HG03558 (cell line): ENCODE measurements at regions not wholly inside any gene's neighbourhood (a gene's known extent, or its start where the extent isn't known, plus 50 kb on each side); places are given as distances from the start of the nearest gene placed in this dataset.

Experiments used
- ATAC-seq: cut with Tn5 transposase; IDR thresholded peaks from one replicate; pipeline ENCODE4 v1.9.1; 2021; ENCODE audit warnings: moderate number of reproducible peaks; ENCODE audit not compliant: unreplicated experiment; ENCODE audit errors: extremely low read depth

DNA sequence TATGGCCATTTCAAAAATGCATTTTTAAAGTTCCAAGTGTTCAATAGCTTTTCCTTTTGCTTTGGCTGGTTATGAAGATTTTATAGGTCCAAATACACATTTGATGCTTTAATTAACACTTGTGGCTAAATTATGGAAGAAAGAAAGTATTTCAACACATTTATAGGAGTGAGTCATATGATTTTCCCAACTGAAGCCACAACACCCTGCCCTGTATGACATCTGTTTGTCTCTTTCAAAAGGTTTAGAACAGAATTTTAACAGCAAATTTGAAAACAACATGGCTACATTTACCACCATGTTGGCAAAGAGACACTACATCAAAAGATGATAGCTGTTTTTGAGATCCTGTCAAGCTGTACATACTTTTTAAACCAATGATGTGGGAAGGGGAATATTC is 99.4 kb downstream of the TMEM174 start:
- ATAC-seq, result no peak

DNA sequence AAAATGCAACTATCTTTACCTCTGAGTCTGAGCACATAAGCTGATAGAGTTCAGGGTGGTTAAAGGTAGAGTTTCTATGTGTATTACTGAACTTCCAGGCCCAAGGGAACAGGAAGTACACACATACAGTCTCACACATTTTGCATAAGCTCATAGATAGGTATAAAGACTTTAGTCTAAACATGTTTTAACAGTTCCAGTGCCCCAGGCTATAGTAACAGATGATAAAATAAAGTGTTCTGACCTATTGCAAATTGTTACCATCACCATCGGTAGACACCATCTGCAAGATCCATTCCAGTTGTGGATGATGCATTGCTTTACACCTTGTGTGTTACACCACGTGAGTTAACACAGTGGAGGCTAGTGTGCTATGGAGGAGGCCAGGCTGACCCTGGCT is 95.8 kb downstream of the TMEM174 start:
- ATAC-seq, result no peak

DNA sequence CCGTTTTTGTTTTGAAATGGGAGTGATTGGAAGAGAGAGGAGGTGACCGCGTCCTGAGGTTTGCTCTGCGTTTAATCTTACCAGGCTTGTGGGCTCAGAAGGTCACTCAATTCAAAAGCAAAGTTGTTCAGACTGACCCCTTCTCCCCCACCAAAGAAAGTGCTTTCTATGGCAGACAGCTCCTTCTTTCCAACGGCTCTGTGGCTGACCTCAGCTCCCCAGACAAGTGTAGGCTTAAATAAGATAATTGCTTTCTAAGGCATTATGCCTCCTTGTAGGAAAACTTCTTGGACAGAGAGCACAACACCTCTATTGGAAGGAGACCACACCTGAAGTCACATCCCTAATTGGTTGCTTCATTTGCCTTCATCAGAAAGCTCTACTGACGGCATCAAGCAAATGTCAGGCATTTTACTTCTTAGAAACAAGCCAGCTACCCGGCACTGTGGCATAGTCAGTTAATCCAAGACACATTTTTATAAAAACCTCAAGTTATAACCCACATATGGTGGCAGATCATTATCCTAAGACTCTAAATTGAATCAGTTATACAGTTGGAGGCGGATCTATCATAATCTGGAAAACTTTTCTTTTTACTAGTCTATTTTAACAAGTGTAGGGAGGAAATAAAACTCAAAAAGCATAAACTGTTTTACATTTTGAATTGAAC is 94.9 kb downstream of the TMEM174 start:
- no peak for ATAC-seq

DNA sequence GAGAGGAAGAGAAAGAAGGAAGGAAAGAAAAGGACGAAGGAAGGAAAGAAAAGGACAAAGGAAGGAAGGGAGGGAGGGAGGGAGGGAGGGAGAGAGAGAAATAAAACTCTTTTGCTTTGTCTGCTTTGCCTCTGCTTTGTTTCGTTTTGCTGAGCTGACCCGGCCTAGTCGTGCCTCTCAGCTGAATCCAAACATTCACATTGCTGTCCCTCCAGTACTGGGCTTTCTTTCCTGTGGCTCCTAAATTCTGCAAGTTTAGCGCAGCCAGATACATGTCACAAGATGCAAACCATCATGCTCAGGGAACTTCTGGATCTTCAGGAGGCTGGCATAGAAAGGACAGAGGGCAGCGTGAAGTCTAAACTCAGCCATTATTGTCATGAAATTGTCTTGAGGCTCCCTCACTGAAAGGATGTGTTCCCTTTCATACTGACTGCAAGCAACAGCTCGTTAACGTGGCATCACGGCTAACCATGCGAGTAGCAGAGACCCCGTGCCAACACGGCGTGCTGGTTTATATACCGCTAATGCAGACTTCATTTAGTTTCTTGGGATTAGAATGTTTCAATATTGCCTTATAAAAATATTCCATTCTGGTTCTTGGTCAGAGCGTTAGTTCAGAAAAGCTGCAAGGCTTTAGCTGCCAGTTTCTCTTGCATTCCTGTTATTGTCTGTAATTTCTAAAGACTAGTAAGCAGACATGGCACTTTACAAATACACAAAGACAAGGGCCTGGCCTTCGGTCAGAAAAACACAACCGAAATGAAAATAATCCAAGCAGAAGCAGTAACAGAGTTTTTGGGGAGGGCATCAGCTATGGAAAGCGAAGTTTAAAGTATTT is 94.2 kb downstream of the TMEM174 start:
- ATAC-seq, result no peak

DNA sequence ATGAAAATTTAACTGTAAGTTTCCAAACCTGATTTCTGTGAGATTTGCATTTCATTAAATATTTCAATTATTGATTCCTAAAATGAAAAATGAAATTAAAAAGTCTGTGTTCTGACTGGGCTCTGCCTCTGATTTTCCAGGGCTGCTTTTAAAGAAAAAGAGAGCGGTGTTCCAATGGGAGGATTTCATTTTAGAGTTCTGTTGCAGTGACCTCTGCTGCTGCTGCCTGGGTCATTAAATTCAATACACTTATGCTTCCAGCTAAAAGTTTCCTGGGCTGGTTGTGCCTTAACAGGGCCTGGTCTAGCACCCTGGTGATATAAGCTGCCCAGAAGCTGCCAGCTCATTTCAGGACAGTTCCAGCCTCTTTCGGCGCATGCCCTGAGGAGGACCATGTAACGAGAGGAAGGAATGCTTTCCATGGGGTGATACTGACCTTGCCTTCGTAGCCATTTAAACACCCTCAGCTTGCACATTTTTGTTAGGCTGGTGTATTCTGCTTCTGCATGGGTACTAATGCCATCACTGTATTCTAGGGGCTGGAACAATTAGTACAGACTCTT is 93.3 kb downstream of the TMEM174 start:
- ATAC-seq, result no peak

GRCh38 chr5:73265641-73266040 is 92.6 kb downstream of the TMEM174 start:
- no peak for ATAC-seq

DNA sequence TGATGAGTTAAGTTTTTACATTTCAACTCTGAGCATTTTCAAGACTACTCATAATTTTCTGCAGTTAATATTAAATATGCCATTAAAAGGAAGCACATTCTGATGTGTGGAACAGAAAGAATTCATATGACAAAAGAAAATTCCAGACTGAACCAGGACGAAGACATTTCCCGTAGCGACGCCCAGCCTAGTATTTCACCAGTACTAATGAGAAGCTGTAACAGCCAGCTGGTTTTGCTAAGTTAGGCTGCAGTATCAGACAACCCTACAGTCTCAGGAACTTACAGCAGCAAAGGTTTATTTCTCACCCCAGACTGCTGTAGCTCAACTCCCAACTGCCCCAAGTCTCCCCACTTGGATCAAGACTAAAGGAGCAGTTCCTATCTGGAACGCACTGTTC is 91.6 kb downstream of the TMEM174 start:
- no peak for ATAC-seq

- ATAC-seq, result no peak
These were observed 90.2 kb downstream of the TMEM174 start for GRCh38 chr5:73263001-73263710.

DNA sequence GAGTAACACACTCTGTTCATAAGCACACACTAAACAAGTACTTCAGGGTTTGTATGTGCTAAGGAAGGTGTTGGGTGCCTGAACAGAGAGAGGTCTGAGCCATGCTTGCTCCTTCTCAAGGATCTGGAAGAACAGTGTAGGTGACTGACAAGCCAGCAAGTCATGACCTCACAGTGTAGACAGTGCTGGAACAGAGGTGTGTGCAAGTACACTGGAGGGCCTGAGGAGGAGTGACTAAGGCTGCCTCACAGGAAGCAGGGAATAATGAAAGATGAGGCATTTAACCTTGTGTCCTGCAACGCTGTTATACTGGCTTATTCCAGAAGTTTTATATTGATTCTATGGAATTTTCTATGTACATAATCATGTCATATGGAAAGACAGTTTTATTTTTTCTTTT is 83.9 kb downstream of the TMEM174 start:
- ATAC-seq, result no peak

- ATAC-seq, result no peak
These were observed 83.5 kb downstream of the TMEM174 start for GRCh38 chr5:73256462-73256861.

GRCh38 chr5:73256012-73256411 is 83.0 kb downstream of the TMEM174 start:
- no peak for ATAC-seq

- ATAC-seq, result no peak
These were observed 81.6 kb downstream of the TMEM174 start for GRCh38 chr5:73254642-73255041.

DNA sequence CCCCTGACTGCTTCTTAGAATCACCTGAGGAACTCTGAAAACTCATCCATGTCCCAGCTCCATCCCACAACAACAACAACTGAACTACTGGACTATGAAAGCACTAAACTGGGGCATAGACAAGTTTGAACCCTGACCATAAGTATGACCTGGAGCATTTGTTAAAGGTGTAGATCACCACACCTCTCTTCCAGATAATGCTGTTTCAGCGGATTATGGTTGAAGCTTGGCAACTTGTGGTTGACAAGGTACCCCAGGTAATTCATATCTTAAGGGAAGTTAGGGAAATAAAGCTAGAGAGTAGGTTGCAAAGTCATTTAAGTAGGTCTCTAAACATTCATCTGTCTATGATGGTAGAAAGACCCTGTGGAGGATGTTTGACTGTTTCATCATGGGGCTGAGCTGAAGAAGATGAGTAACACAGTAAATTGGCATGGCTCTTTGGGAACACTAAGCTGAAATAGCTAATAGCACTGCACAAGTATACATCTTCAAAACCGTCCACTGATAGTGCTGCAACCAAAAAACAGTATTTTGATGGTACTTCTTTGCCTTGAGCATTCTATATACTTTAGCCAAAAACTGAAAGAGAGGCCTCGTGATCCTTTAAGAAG is 80.2 kb downstream of the TMEM174 start:
- no peak for ATAC-seq

- ATAC-seq, result no peak
These were observed 77.7 kb downstream of the TMEM174 start for GRCh38 chr5:73250645-73251044.

DNA sequence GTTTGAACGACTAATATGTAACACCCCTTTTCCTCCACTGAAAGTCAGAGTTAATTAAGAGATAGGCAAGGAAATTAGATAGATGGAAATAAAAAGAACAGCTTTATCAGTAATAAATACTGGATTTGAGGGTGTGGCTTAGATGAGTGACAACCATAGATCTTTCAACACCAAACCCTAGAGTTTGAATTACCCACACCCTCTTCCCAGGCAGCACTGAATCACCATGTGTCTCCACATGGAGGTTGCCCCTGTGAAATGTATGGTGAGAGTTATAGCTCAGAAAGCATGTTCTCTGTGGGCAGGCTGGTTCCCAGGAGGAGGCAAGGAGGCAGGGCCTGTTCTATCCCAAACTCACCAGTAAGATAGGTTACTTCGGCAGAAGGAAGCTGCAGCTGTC is 69.7 kb downstream of the TMEM174 start:
- ATAC-seq, result no peak

GRCh38 chr5:73238873-73239272 is 65.9 kb downstream of the TMEM174 start:
- ATAC-seq, result no peak

- ATAC-seq, result no peak
These were observed 63.6 kb downstream of the TMEM174 start for GRCh38 chr5:73236541-73237128.

- ATAC-seq, result no peak
These were observed 61.2 kb downstream of the TMEM174 start for GRCh38 chr5:73234204-73234555.

- ATAC-seq, result no peak
These were observed 60.6 kb downstream of the TMEM174 start for GRCh38 chr5:73233461-73234203.

- ATAC-seq, result no peak
These were observed 60.1 kb downstream of the TMEM174 start for GRCh38 chr5:73233053-73233460.
